Sigmoid colon (tissue), 4 donors: ENCODE measurements at regions not wholly inside any gene's neighbourhood (a gene's known extent, or its start where the extent isn't known, plus 50 kb on each side); places are given as distances from the start of the nearest gene placed in this dataset.

Experiments
- CTCF ChIP-seq, 4 experiments: fragments of 450-650 bp in 3 of 4; fragments of 200-600 bp in 1 of 4; IDR thresholded peaks; one replicate each; pipeline ENCODE4 v1.5.1; 2016 to 2019; ENCODE audit warnings: antibody characterized with exemption in 4 of 4, mild to moderate bottlenecking in 3 of 4, moderate library complexity in 2 of 4
- EP300 ChIP-seq, 4 donors: sonication (generic); formaldehyde crosslinking; IDR thresholded peaks; one replicate each; pipeline ENCODE4 v1.6.1; 2017; ENCODE audit warnings: antibody characterized with exemption in 4 of 4
- POLR2A ChIP-seq, 2 donors: fragments of 450-650 bp; IDR thresholded peaks; one replicate each; pipeline ENCODE4 v1.6.1; 2016; ENCODE audit warnings: antibody characterized with exemption in 2 of 2, mild to moderate bottlenecking in 2 of 2, moderate library complexity in 2 of 2

GRCh38 chr15:93779341-93779740 is 452.0 kb upstream of the MCTP2 start:
- no peak for TF ChIP-seq EP300 (IDR thresholded peaks at IDR 0.05)
- TF ChIP-seq CTCF (IDR thresholded peaks at IDR 0.05): no peak
- TF ChIP-seq POLR2A (IDR thresholded peaks at IDR 0.05): no peak
